GM12891 (cell line): ENCODE measurements at regions not wholly inside any gene's neighbourhood (a gene's known extent, or its start where the extent isn't known, plus 50 kb on each side); places are given as distances from the start of the nearest gene placed in this dataset.

ENCODE experiments used
- PAX5 ChIP-seq: IDR thresholded peaks from 2 replicates; pipeline ENCODE4 v1.6.1; 2011; ENCODE audit warnings: low read length, moderate library complexity, mild to moderate bottlenecking; ENCODE audit not compliant: insufficient read depth, severe bottlenecking
- POLR2A ChIP-seq: IDR thresholded peaks from 2 replicates; pipeline ENCODE4 v1.6.1; 2011; ENCODE audit warnings: low read depth, low read length, control low read depth
- POLR2AphosphoS5 ChIP-seq: IDR thresholded peaks from 2 replicates; pipeline ENCODE4 v1.6.1; 2011; ENCODE audit warnings: low read depth, low read length, control low read depth
- POU2F2 ChIP-seq: IDR thresholded peaks from 2 replicates; pipeline ENCODE4 v1.6.1; 2011; ENCODE audit warnings: low read depth, mild to moderate bottlenecking, control low read depth, low read length, moderate library complexity
- SPI1 ChIP-seq: IDR thresholded peaks from 2 replicates; pipeline ENCODE4 v1.6.1; 2011; ENCODE audit warnings: low read depth, low read length, control low read depth
- TAF1 ChIP-seq: IDR thresholded peaks from 2 replicates; pipeline ENCODE4 v1.6.1; 2011; ENCODE audit warnings: low read depth, low read length, control low read depth

DNA sequence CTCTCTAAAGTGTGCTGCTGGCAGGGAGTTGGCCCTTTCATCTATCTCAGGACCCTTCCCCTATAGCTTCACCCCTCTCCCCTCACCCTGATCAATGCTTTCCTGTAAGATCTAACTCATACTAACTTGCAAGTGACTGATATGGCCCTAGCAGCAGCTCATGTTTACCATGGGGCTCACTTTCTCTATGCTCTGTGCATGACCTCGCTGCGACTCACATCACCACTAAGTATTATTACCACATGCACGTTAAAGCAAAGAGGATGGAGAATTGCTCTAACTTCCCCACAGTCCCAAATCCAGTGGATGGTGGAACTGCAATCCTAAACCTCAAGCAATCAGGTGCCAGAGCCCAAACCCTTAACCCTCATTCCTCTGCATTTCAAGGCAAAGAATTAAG lies 626.6 kb downstream of the MID1IP1 start:
- no peak for TF ChIP-seq POLR2AphosphoS5
- TF ChIP-seq POLR2A = no peak
- TF ChIP-seq SPI1 = no peak
- TF ChIP-seq PAX5 = no peak
- TF ChIP-seq TAF1 = no peak
- no peak for TF ChIP-seq POU2F2
